GM20000 (cell line): ENCODE measurements at regions not wholly inside any gene's neighbourhood (a gene's known extent, or its start where the extent isn't known, plus 50 kb on each side); places are given as distances from the start of the nearest gene placed in this dataset.

Source experiments
- DNase-seq: peaks from one replicate; pipeline ENCODE4 v3.0.0; 2012; ENCODE audit warnings: low spot score
- TF ChIP-seq, protein P1 (sequence below): IDR thresholded peaks from 2 replicates; pipeline ENCODE4 v1.5.1; 2012; ENCODE audit warnings: mild to moderate bottlenecking, control low read depth; ENCODE audit errors: extremely low read depth, missing control alignments

DNA sequence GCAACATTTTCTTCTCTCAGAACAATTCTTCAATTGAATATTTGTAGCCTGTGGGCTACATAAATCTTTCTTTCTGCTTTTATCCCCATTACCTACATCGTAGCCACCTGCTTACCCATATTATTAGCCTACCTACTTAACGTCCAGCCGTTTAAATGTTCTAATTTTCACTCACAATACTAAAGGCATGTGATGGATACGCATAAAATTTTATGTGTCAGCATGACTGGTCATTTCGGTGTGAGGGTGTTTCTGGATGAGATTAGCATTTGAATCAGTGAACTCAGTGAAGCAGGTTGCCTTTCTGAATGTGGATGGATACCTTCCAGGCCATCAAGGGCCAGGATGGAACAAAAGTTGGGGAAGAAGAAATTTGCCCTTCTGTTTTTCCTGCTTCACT lies 1722.5 kb upstream of the ACO1 start:
- no peak for DNase-seq
- TF ChIP-seq, protein P1, sequence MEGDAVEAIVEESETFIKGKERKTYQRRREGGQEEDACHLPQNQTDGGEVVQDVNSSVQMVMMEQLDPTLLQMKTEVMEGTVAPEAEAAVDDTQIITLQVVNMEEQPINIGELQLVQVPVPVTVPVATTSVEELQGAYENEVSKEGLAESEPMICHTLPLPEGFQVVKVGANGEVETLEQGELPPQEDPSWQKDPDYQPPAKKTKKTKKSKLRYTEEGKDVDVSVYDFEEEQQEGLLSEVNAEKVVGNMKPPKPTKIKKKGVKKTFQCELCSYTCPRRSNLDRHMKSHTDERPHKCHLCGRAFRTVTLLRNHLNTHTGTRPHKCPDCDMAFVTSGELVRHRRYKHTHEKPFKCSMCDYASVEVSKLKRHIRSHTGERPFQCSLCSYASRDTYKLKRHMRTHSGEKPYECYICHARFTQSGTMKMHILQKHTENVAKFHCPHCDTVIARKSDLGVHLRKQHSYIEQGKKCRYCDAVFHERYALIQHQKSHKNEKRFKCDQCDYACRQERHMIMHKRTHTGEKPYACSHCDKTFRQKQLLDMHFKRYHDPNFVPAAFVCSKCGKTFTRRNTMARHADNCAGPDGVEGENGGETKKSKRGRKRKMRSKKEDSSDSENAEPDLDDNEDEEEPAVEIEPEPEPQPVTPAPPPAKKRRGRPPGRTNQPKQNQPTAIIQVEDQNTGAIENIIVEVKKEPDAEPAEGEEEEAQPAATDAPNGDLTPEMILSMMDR: no peak

DNA sequence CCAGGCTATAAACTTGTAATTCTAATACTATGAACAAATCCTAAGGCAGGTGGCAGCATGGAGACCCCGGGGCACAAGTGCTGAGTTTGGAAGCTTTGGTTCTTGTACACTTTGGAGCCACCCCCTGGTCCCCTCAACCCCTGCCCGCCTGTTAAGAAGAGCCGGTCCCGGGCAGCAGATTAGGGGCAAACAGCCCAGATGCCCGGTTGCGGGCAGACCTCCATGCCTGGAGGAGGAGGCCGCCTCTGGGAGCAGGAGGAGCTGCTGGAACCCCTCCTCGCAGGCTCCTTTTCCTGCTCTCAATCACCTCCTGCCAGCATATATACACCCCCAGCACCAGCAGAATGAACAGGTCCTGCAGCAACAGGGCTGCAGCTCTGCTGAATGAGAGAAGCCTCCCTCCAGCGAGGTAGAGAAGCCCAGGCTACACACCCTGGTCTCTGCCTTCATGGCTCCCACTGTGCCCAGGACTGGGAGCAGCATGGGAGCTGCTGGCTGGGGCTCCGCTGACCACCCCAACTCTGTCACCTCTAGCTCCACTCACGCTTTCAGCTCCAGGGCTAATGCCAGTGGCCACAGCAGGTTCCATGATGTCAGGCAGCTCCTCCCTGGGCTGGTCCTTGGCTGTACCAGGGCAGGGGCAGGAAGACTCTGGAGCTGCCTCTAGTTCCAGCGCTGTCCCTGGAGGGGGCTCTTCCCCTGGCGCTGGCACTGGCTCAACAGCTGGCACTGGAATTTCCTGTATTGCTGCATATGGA lies 1713.5 kb upstream of the ACO1 start:
- TF ChIP-seq, protein P1: no peak
- no peak for DNase-seq

DNA sequence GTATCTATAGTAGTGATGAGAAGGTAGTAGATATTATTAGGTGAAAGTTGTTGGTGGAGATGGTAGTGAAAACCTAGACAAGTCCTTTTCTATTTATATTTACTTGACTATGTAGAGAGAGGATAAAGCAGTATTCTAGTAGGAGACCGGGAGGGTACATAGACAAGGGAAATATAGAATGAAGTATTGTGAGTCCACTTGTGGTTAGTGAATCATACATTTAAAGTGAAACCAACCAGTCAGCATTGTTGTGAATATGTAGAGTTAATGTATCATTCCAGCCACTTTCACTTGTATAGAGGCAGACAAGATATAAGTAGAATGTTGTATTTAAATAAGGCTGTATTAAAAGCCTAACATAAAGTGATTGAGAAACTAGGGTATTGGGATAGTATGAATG lies 1711.3 kb upstream of the ACO1 start:
- DNase-seq: no peak
- TF ChIP-seq, protein P1: no peak

DNA sequence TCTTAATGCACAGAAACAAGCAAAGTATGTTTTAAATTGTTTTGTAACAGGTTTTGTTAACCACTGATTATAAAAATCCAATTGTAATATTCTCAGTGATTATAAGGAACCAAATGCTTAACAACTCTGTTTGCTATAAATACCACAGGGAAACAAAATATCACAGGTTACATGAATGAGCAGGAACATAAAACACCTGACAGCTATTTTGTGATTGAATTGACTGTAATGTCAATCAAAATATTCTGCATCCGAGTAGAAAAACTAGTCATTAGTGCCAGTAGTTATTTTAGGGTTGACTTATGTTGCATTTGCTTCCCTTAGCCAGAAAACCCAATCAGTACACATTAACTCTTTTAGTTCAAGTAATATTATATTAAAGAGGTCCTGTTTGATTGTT lies 1707.8 kb upstream of the ACO1 start:
- DNase-seq: no peak
- TF ChIP-seq, protein P1: no peak

DNA sequence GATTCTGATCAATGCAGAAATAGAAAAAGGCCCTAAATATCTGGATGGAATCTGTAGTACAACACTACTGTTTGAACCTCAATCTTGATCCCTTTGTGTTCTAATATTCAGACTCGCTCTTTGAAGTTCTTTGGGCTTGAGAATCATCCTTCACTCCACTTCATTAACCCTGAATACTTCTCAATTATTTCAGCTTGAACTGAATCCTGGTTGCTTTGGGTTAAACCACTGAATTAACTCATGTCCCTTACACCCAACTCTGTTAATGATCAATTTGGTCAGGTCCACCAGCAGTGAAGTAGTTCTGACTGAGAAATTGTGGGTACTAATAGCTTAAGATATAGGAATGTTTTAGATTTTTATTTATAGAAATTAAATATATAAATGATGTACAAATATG lies 1707.2 kb upstream of the ACO1 start:
- TF ChIP-seq, protein P1: no peak
- DNase-seq: no peak

DNA sequence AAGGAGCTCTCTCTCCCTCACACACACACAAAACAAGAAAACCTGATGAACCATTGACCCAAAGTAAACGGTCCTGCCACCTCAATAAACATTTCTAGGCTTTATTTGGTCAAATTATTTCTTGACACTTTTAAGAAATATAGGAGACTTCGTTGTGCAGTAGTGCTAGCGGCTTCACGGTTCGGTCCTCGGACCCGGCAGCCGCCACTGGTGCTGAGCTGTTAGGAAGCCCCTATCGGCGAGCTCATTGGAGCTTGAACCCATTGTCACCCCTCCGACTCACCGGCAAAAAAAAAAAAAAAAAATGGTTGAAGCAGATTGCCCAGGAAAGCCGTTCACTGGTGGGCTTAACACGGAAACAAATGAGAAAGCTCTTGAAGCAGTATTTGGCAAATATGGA lies 1695.6 kb upstream of the ACO1 start:
- DNase-seq: no peak
- TF ChIP-seq, protein P1: no peak

DNA sequence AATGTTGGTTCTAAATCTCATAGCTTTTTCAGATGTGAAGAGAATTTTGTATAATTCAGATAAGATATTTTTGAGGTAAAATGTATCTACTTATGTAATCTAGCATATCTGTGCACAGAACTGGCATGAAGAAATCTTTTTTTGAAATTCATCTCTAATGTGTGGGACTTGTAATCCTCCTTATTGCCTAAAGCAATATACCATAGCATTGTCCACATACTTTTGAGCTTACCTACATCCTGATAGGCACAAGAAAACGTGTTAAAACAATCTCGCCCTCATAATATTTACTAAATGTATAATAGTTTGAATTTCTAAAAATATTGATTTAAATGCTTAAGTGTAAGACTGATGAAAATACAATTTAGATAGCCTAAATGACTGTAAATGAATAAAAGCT lies 1686.5 kb upstream of the ACO1 start:
- TF ChIP-seq, protein P1: no peak
- DNase-seq: no peak
